DND-41 (cell line): ENCODE measurements at regions not wholly inside any gene's neighbourhood (a gene's known extent, or its start where the extent isn't known, plus 50 kb on each side); places are given as distances from the start of the nearest gene placed in this dataset.

Source experiments
- EZH2 ChIP-seq: IDR thresholded peaks from 3 replicates; pipeline ENCODE4 v1.6.1; 2012; ENCODE audit warnings: borderline replicate concordance, low read depth, mild to moderate bottlenecking, moderate library complexity, low read length, inconsistent platforms; ENCODE audit not compliant: severe bottlenecking
- TF ChIP-seq, protein P1 (sequence below): IDR thresholded peaks from 2 replicates; pipeline ENCODE4 v1.5.1; 2012; ENCODE audit warnings: borderline replicate concordance, low read length, moderate library complexity, mild to moderate bottlenecking; ENCODE audit not compliant: poor library complexity, severe bottlenecking; ENCODE audit errors: extremely low read depth

DNA sequence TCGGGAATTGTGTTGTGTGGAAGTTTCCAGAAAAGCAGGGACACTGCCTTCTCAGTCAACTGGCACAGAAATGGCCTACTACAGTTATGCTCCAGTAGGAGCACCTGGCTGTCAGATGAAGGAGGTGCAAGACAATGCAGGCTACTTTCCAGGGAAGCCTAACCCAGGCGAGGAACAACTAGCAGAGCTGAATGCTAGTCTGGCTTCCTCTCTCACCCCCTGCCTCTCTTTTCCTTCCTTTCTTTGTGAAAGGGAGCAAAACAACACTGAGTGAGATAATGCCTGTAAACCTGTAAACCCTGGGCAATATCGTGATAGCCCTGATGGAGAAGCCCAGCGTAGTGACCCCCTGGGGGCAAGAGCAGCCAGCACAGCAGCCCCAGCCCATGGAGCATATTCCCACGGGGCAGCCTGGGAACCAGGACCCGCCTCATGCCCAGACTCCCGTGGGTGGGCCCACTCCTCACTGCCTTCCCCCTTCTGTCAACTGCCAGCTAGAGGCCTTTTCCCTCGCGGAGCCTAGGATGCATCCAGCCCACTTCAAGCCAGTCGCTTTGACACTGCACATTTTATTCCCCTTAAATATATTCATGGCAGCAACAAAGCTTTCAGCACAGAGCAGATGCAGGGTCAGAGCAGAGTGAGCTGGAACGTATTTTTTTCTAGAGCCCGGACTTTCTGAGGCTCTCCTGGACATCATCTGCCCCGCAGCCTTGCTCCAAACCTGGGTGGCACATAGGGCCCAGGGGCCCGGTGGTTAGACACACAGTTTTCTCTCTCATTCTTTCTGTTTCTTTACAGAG lies 77.0 kb downstream of the PDCL3 start:
- TF ChIP-seq, protein P1, sequence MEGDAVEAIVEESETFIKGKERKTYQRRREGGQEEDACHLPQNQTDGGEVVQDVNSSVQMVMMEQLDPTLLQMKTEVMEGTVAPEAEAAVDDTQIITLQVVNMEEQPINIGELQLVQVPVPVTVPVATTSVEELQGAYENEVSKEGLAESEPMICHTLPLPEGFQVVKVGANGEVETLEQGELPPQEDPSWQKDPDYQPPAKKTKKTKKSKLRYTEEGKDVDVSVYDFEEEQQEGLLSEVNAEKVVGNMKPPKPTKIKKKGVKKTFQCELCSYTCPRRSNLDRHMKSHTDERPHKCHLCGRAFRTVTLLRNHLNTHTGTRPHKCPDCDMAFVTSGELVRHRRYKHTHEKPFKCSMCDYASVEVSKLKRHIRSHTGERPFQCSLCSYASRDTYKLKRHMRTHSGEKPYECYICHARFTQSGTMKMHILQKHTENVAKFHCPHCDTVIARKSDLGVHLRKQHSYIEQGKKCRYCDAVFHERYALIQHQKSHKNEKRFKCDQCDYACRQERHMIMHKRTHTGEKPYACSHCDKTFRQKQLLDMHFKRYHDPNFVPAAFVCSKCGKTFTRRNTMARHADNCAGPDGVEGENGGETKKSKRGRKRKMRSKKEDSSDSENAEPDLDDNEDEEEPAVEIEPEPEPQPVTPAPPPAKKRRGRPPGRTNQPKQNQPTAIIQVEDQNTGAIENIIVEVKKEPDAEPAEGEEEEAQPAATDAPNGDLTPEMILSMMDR = no peak
- no peak for TF ChIP-seq EZH2
